Ovary (tissue), 7 donors: ENCODE measurements at regions not wholly inside any gene's neighbourhood (a gene's known extent, or its start where the extent isn't known, plus 50 kb on each side); places are given as distances from the start of the nearest gene placed in this dataset.
A peak's percentile ranks its signal among the peaks of the same experiment; 100 is the strongest.

Experiments
- DNase-seq, 5 donors: peaks; one replicate each; pipeline ENCODE4 v3.0.0-alpha.2; 2019 to 2020
- H3K27ac ChIP-seq, 2 donors: fragments of 200-600 bp; one replicate each; pipeline versions ENCODE4 v1.5.1 to v1.8.0; 2019 to 2022
- H3K27me3 ChIP-seq: fragments of 200-600 bp; one replicate; pipeline ENCODE4 v1.8.0; 2022
- H3K36me3 ChIP-seq: fragments of 200-600 bp; sonication (generic); one replicate; pipeline ENCODE4 v1.5.1; 2019
- H3K4me1 ChIP-seq: one replicate; pipeline ENCODE4 v1.8.1; 2013; ENCODE audit warnings: mild to moderate bottlenecking, moderate library complexity; ENCODE audit not compliant: insufficient read depth
- H3K4me3 ChIP-seq: fragments of 200-600 bp; sonication (generic); one replicate; pipeline ENCODE4 v1.5.1; 2017
- H3K9me3 ChIP-seq, 2 donors: fragments of 200-600 bp in 1 of 2; sonication (generic) in 1 of 2; one replicate each; pipeline versions ENCODE4 v1.5.1 to v1.8.1; 2013 to 2019; ENCODE audit warnings: mild to moderate bottlenecking in 1 of 2, moderate library complexity in 1 of 2
- CTCF ChIP-seq, 3 donors: fragments of 450-650 bp in 2 of 3; fragments of 200-600 bp in 1 of 3; IDR thresholded peaks; one replicate each; pipeline versions ENCODE4 v1.5.1 to v1.8.0; 2016 to 2022; ENCODE audit warnings: antibody characterized with exemption in 3 of 3, mild to moderate bottlenecking in 1 of 3
- EP300 ChIP-seq: sonication (generic); formaldehyde crosslinking; IDR thresholded peaks from one replicate; pipeline ENCODE4 v1.6.1; 2017; ENCODE audit warnings: antibody characterized with exemption
- POLR2A ChIP-seq: fragments of 450-650 bp; IDR thresholded peaks from one replicate; pipeline ENCODE4 v1.6.1; 2017; ENCODE audit warnings: antibody characterized with exemption, mild to moderate bottlenecking, moderate library complexity
- WGBS, 3 donors: extraction: QIAGEN DNeasy Blood & Tissue Kit in 1 of 3; methylation state at CpG; one replicate each; pipeline versions ENCODE4 v1.1.5 to v1.1.7; 2013 to 2017; 5-methylcytosine and 5-hydroxymethylcytosine counted together
- intact Hi-C, 4 donors: fragments of 100-400 bp; cut with DNase I; formaldehyde crosslinking; loops; one replicate each; pipeline versions ENCODE4 v1.11.0 to v1.15.1; 2022 to 2023
- donor health status: DM: no; HTN: no; CAD: no; lungs with moderate emphysema.
- donor health status: DM: no; HTN: no; CAD: no.
- donor health status: Bipolar disorder and iron deficiency.
- donor health status: DM: no; HTN: no; CAD: no.
- donor health status: DM: yes; HTN: yes; CAD: no.

GRCh38 chr19:31992750-31993149 is 352.7 kb upstream of the ZNF507 start:
- DNase-seq, result no peak
- Histone ChIP-seq H3K9me3 (no peaks in the 10 kb centered on the region), H3K36me3 (no peaks in the 10 kb centered on the region), H3K4me1 (no peaks in the 10 kb centered on the region), H3K27ac (no peak overlapping the region), H3K4me3 (no peak overlapping the region), H3K27me3 (no peaks in the 10 kb centered on the region)
- 87 to 98% (median 94%) methylated on average over 3 of the region's 3 CpGs for WGBS, 3 donors
- intact Hi-C loops, result no loop called here
- TF ChIP-seq EP300 (no peak), POLR2A (no peak), CTCF (IDR thresholded peaks at IDR 0.05) (no peak)

GRCh38 chr19:31995546-31995945 is 349.9 kb upstream of the ZNF507 start:
- Histone ChIP-seq H3K27ac (no peak overlapping the region), H3K27me3 (no peaks in the 10 kb centered on the region), H3K9me3 (no peaks in the 10 kb centered on the region), H3K4me3 (no peak overlapping the region), H3K36me3 (no peaks in the 10 kb centered on the region), H3K4me1 (no peaks in the 10 kb centered on the region)
- intact Hi-C loops, result no loop called here
- TF ChIP-seq CTCF (IDR thresholded peaks at IDR 0.05) (no peak), POLR2A (no peak), EP300 (no peak)
- no peak for DNase-seq

- Histone ChIP-seq H3K27ac (no peak overlapping the region), H3K27me3 (no peaks in the 10 kb centered on the region), H3K4me3 (no peak overlapping the region), H3K36me3 (no peaks in the 10 kb centered on the region), H3K9me3 (no peaks in the 10 kb centered on the region), H3K4me1 (no peaks in the 10 kb centered on the region)
- no peak for TF ChIP-seq EP300
- TF ChIP-seq POLR2A, result no peak
- TF ChIP-seq CTCF (IDR thresholded peaks at IDR 0.05), result no peak
- intact Hi-C loops, result no loop called here
- WGBS, 3 donors, result 92 to 96% (median 94%) methylated on average over 12 of the region's 12 CpGs
- no peak for DNase-seq
Observed at GRCh38 chr19:32010071-32010470, 335.3 kb upstream of the ZNF507 start.

GRCh38 chr19:32012206-32012605 is 333.2 kb upstream of the ZNF507 start:
- intact Hi-C loops, result no loop called here
- WGBS, 3 donors, result 7 to 47% (median 30%) methylated on average over 6 of the region's 6 CpGs
- no peaks in the 10 kb centered on the region for H3K4me1 ChIP-seq
- no peak overlapping the region for H3K27ac ChIP-seq
- TF ChIP-seq POLR2A (no peak), EP300 (no peak)
- H3K4me3 ChIP-seq, result no peak overlapping the region
- no peaks in the 10 kb centered on the region for H3K9me3 ChIP-seq
- no peaks in the 10 kb centered on the region for H3K36me3 ChIP-seq
- DNase-seq, result peak in 4 of 5 donors; percentile 31 to 60 (median 42)
- no peaks in the 10 kb centered on the region for H3K27me3 ChIP-seq

GRCh38 chr19:32012886-32013631 is 332.4 kb upstream of the ZNF507 start:
- no peaks in the 10 kb centered on the region for H3K36me3 ChIP-seq
- WGBS, 3 donors, result 70 to 76% (median 75%) methylated on average over 6 of the region's 6 CpGs
- no peak for DNase-seq
- H3K27me3 ChIP-seq, result no peaks in the 10 kb centered on the region
- TF ChIP-seq EP300, result no peak
- no peak for TF ChIP-seq CTCF (IDR thresholded peaks at IDR 0.05)
- TF ChIP-seq POLR2A, result no peak
- H3K9me3 ChIP-seq, result no peaks in the 10 kb centered on the region
- intact Hi-C loops, result no loop called here
- no peak overlapping the region for H3K27ac ChIP-seq
- H3K4me3 ChIP-seq, result no peak overlapping the region
- H3K4me1 ChIP-seq, result peaks cover 1% of the 10 kb centered on the region
